T-helper 1 cell treated with Interleukin-12 subunit alpha and Interleukin-12 subunit beta and Interleukin-4 antibody, amounts not matched to agents 30 μg/mL and 1 μg/mL, for 36 hours (primary cell): ENCODE measurements at regions not wholly inside any gene's neighbourhood (a gene's known extent, or its start where the extent isn't known, plus 50 kb on each side); places are given as distances from the start of the nearest gene placed in this dataset.
A peak's percentile ranks its signal among the peaks of the same experiment; 100 is the strongest.

Experiments used
- H3K27ac Mint-ChIP-seq: one replicate; pipeline ENCODE4 v1.8.0; 2021; ENCODE audit warnings: mild to moderate bottlenecking, mixed read lengths
- H3K27me3 Mint-ChIP-seq: one replicate; pipeline ENCODE4 v1.8.0; 2021; ENCODE audit warnings: low read depth, mixed read lengths
- H3K36me3 Mint-ChIP-seq: one replicate; pipeline ENCODE4 v1.8.0; 2021; ENCODE audit warnings: low read depth, mixed read lengths
- H3K4me1 Mint-ChIP-seq: one replicate; pipeline ENCODE4 v1.8.0; 2021; ENCODE audit warnings: low read depth, mixed read lengths
- H3K4me3 Mint-ChIP-seq: one replicate; pipeline ENCODE4 v1.8.0; 2021; ENCODE audit warnings: mild to moderate bottlenecking, moderate library complexity, mixed read lengths
- H3K9me3 Mint-ChIP-seq: one replicate; pipeline ENCODE4 v1.8.0; 2021; ENCODE audit warnings: mixed read lengths

DNA sequence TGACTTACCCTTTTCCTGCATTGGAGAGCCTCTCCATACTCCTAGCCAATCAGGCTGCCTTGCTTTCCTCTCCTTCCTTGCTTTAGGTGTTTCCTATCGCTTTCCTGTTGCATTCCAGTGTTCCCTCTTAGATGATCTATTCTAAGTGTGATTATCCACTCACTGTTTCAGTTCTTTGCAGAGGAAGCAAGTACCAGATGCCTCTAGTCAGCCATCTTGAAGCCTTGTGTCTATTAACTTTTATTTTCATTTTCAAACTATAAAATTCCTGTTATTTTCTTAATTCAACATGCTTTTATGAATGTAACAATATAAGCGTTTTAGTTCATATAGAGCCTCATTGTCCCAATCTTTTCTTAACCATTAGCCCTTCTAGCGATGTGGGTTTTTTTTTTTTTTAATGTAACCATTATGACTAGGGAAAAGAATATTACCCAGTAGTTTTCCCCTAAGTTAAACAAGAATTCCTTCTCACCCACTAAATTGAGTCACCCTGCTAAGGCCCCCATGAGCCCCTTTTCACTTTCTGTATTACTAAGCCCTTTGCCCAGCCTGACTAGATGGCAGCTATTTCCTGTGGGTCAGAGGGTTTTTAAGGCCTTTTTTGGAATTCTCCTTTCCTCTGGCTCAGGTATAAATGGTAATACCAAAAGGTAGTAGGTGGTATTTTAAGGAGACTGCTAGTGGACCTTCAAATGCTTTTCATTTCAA lies 229.4 kb upstream of the CTNNB1 start:
- H3K4me3 Mint-ChIP-seq = no peak overlapping the region
- H3K4me1 Mint-ChIP-seq = peaks cover 35% of the 10 kb centered on the region
- H3K36me3 Mint-ChIP-seq = peaks cover 2% of the 10 kb centered on the region
- no peaks in the 10 kb centered on the region for H3K27me3 Mint-ChIP-seq
- H3K27ac Mint-ChIP-seq = no peak overlapping the region
- H3K9me3 Mint-ChIP-seq = peaks cover 4% of the 10 kb centered on the region

DNA sequence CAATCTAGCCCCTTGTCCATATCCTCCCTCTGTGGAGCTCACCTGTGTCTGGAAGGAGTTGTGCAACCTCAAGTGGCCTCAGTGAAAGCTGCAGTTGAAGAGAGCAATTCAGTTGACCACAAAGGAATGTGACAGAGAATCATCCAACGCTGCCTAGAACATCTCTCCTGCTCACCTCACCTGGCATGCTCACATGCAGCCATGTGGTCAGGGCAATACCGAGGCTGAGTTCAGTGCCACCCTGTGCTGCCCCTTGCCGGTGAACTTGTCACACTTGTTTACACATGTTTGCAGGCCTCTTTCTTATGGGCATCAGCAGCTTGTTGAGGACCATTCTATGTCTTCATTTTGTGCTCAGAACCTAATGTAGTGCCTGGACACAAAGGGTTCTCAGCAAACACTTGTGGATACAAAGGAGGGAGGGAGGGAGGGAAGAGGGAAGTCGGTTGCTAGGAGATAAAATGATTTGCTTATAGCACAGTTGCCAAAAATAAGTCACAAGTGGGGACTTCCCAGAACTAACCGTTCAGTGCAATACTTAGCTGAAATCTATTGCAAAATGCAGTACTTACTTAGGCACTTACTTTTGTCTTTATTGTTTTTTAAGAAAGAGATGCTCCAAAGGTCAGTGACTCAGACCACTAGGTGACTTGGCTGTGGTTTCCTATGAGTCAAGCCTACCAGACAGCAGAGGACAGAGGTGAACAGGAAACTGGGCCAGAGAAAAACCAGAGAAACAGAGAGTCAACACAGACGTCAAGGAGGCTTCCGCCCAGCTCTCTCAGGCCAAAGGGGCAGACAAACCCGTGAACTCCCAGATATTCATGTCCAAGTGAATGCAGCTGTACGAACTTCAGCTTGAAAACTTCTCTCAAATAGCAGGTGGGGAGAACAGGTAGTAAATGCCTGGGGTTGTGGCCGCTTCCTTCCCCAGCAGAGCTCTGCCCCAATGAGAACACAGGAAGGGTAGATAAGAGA lies 227.8 kb upstream of the CTNNB1 start:
- Mint-ChIP-seq H3K4me3 (peak overlapping the region; percentile 37), H3K4me1 (peaks cover 35% of the 10 kb centered on the region), H3K36me3 (peaks cover 2% of the 10 kb centered on the region), H3K27me3 (no peaks in the 10 kb centered on the region), H3K27ac (peak overlapping the region; percentile 86), H3K9me3 (peaks cover 4% of the 10 kb centered on the region)

DNA sequence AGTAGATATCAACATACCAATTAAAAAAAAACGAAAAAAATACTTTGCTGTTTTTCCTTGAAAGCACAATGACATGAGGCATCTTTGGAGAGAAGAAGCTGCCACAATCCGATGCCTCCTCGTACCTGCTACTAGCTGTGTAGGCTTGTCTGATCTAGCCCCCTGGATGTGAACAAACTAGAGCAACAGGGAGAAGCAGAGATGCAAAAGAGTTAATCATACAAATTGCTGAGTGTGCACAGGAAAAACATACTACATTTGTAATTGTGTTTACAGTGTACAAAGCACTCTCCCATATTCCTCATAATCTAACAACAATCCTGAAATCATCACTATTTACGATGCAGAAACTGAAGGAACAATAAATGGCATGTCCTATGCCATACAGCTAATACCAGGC lies 227.0 kb upstream of the CTNNB1 start:
- Mint-ChIP-seq H3K27ac (peak overlapping the region; percentile 27), H3K9me3 (peaks cover 4% of the 10 kb centered on the region), H3K4me1 (peaks cover 35% of the 10 kb centered on the region), H3K27me3 (no peaks in the 10 kb centered on the region), H3K4me3 (no peak overlapping the region), H3K36me3 (peaks cover 2% of the 10 kb centered on the region)

DNA sequence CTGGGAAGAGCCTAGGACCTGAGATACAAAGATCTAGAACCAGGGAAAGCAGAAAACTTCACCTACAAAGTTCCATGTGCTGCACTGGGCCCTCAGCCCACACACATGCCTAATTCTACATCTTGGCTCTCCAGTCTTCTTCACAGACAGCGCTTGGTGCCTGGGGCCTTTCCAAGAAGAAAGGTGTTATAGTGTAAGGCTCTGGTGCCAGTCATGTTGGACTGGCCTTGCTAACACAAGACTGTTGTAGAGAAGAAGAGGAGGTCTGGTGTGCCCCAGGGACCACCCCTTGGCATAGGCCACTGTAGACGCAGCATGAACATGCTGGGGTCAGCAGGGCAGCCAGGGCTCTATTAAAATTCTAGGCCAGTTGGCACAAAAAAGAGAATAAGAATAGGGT lies 226.2 kb upstream of the CTNNB1 start:
- Mint-ChIP-seq H3K27me3 (no peaks in the 10 kb centered on the region), H3K4me3 (no peak overlapping the region), H3K9me3 (no peaks in the 10 kb centered on the region), H3K4me1 (peaks cover 35% of the 10 kb centered on the region), H3K36me3 (peaks cover 2% of the 10 kb centered on the region), H3K27ac (no peak overlapping the region)

DNA sequence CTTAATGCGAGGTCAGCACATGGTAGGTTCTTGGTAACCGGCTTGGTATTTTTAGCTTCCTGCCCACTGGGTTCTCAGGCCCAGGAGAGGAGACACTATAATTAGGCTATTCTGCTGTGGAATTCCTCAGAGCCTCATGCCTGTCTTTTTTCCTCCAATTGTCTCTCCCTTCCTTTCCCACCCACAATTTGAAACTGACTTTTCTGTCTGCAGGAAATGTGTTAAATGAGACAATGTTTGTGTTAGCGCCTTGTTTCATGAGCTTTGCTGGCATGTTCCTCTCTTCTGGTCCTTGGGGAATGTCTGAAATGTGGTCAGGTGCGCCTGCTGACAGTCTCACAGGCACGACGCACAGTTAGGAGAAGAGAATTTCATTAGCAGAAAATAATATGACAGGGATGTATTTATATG lies 223.6 kb upstream of the CTNNB1 start:
- H3K36me3 Mint-ChIP-seq = peaks cover 2% of the 10 kb centered on the region
- peaks cover 4% of the 10 kb centered on the region for H3K27me3 Mint-ChIP-seq
- no peak overlapping the region for H3K4me3 Mint-ChIP-seq
- no peak overlapping the region for H3K27ac Mint-ChIP-seq
- no peaks in the 10 kb centered on the region for H3K9me3 Mint-ChIP-seq
- peaks cover 30% of the 10 kb centered on the region for H3K4me1 Mint-ChIP-seq

DNA sequence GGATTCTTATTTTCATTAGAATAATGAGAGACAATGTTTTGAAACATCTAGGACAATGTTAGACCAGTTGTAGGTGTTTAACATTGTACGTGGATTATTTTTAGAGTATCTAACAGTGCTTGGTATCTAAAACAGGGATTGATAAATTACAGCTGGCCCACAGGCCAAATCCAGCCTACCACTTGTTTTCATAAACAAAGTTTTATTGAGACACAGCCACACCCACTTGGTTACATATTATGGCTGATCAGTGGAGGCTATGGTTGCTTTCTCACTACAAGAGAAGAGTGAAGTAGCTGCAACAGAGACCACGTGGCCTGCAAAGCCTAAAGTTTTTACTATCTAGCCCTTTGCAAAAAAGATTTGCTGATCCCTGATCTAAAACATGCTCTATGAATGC lies 223.1 kb upstream of the CTNNB1 start:
- Mint-ChIP-seq H3K27ac (no peak overlapping the region), H3K4me1 (peaks cover 26% of the 10 kb centered on the region), H3K4me3 (no peak overlapping the region)

DNA sequence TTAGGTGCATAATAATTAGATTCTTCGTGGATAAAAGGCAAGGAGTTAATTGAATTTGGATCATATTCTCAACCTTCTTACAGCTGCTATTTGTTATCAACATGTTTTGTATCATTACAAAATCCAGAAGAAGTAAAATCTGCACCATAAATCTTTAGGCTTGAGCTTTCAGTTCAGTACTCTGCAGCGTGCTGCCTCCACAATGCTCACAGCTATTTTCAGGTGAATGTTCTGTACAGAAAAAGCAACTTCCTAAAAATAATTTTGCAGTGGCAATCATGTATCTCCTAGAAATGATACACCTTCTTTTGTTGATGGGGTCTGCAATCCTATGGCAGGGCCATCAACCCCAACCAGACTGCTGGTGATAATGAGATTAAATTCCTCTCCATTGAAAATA lies 220.9 kb upstream of the CTNNB1 start:
- Mint-ChIP-seq H3K4me3 (no peak overlapping the region), H3K4me1 (peaks cover 15% of the 10 kb centered on the region), H3K27me3 (peaks cover 16% of the 10 kb centered on the region), H3K27ac (no peak overlapping the region), H3K36me3 (no peaks in the 10 kb centered on the region), H3K9me3 (no peaks in the 10 kb centered on the region)

More for the DNA sequence above, 223.1 kb upstream of the CTNNB1 start:
- Mint-ChIP-seq H3K36me3 (no peaks in the 10 kb centered on the region), H3K9me3 (no peaks in the 10 kb centered on the region), H3K27me3 (peaks cover 4% of the 10 kb centered on the region)

DNA sequence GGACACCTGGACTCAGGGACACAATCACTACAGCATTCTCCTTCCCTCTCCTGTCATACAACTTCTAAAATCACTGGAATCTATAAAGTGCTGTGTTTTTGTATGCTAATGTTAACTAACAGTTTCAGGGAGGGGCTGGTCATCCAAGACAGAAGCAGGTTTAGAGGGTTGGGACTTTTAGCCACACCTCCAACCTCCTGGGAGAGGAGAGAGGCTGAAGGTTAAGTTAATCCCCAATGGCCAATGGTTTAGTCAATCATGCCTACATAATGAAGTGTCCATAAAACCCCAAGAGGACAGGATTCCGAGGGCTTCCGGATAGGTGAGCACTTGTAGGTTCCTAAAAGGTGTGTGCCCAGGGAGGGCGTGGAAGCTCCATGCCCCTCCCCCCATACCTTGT lies 219.3 kb upstream of the CTNNB1 start:
- Mint-ChIP-seq H3K9me3 (no peaks in the 10 kb centered on the region), H3K4me1 (peaks cover 13% of the 10 kb centered on the region), H3K4me3 (no peak overlapping the region), H3K36me3 (no peaks in the 10 kb centered on the region), H3K27ac (no peak overlapping the region), H3K27me3 (peaks cover 23% of the 10 kb centered on the region)

DNA sequence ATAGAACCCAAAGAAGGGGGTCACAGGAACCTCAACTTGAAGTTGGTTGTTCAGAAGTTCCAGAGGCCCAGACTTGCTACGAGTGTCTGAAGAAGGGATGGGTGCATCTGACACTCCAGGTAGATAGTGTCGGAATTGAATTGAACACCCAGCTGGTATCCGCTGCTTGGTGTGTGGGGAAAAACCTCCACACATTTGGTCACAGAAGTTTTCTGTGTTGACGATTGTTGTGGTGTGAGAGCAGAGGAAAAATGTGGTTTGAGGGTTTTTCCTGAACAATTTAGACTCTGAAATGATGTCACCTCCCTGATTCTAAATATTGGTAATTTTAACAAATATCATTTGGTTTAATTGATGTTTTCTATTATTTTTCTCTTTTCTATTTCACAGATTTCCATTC lies 218.8 kb upstream of the CTNNB1 start:
- Mint-ChIP-seq H3K27me3 (peaks cover 23% of the 10 kb centered on the region), H3K9me3 (no peaks in the 10 kb centered on the region), H3K36me3 (no peaks in the 10 kb centered on the region), H3K4me3 (no peak overlapping the region), H3K4me1 (peaks cover 13% of the 10 kb centered on the region), H3K27ac (peak overlapping the region; percentile 23)

DNA sequence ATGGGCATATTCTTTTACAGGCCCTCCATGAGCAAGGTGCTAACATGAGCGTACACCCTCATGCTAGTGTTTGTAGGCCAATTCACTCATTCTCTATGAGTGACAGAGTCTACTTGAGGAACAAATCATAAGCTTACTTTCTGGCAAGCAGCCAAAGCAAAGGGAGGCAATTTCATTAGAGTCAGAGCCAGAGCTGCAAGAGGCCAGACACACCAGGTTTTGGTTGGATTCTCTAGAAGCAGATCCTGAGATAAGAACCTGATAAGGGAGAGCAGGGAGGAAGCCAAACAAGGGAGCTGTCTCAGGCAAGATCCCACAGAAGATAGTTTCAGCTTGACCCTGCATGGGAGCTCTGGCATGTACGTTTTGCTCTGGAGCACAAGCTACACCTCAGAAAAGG lies 214.1 kb upstream of the CTNNB1 start:
- Mint-ChIP-seq H3K4me1 (peaks cover 6% of the 10 kb centered on the region), H3K27me3 (peaks cover 42% of the 10 kb centered on the region), H3K4me3 (no peak overlapping the region), H3K27ac (no peak overlapping the region), H3K36me3 (no peaks in the 10 kb centered on the region), H3K9me3 (no peaks in the 10 kb centered on the region)

DNA sequence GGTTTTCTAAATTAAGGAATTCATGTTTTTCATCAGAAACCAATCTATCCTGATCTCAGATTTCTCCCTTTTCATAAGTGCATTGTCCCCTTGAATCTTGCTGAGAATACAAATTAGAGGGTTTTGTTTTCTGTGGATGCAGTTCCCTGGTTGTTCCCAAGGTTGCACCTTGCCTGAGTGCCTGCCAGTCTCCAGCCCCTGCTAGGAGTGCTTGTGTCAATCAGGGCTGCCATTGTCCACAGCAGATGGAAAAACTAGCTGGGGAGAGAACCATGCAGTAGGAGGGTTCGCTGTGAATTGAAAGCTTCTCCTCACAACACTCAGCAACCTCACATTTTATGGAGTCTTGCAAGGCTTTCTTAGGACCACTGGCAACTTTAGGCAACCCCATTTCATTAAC lies 210.8 kb upstream of the CTNNB1 start:
- H3K27me3 Mint-ChIP-seq = peaks cover 34% of the 10 kb centered on the region
- H3K4me3 Mint-ChIP-seq = no peak overlapping the region
- H3K4me1 Mint-ChIP-seq = no peaks in the 10 kb centered on the region
- no peaks in the 10 kb centered on the region for H3K36me3 Mint-ChIP-seq
- no peaks in the 10 kb centered on the region for H3K9me3 Mint-ChIP-seq
- no peak overlapping the region for H3K27ac Mint-ChIP-seq

DNA sequence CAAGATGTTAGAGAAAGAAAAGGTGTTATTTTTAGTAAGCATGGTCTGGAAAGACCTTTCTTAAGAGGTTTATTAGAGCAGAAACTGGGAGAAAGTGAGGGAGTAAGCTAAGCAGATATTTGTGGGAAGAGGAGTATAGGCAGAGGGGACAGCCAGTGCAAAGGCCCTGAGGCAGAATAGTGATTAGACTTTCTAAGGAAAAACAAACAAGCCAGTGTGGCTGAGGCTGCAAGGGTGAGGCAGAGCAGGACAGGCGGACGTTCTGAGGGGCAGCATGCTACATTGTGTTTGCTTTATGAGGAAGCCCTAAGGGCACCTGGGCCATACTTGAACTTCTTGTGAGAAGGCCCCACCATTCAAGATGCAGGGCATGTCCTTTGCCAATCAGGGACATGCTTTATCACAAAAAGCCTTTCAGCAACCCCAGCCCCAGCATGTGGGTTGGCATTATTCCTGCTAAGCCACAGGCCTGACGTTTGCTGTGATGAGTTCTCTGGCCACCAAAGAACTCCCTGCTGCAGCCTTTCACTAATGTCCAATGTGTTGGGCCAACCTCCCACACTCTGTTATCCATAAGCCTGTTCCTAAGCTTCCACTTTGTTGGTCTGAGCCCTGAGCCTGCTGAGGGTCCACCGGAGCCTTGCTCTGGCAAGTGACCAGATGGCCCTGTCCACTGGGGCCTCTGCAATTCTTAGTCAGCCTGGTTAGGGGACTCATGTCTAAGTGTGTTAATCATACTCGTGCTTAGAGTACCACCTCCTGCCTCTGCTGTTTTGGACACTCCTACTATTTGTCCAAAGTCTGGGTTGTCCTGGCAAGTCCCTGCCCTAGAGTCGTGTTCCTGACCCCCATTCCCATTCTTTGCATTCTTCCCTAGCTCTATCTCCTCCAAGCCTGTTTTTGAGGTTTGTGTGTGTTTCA lies 209.9 kb upstream of the CTNNB1 start:
- Mint-ChIP-seq H3K27ac (no peak overlapping the region), H3K9me3 (no peaks in the 10 kb centered on the region), H3K36me3 (no peaks in the 10 kb centered on the region), H3K27me3 (peaks cover 37% of the 10 kb centered on the region), H3K4me1 (no peaks in the 10 kb centered on the region), H3K4me3 (no peak overlapping the region)

DNA sequence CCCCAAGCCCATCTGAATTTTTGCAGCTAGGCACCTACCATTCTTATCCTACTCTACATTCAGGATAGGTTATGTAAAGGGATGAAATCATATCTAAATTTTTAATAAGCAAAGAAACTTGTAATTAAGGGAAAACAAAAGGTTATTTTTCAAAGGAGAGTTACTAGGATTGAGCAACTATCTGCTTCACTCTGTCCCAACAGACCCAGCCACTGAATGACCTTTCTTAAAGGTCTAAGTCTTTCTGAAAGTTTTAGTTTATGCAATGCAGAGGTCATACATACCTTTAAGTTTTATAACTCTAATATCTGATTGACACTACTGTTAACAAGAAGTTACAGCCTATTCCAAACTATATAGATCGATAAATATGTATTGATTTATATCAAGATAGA lies 209.2 kb upstream of the CTNNB1 start:
- H3K36me3 Mint-ChIP-seq = no peaks in the 10 kb centered on the region
- no peaks in the 10 kb centered on the region for H3K4me1 Mint-ChIP-seq
- H3K27ac Mint-ChIP-seq = no peak overlapping the region
- no peaks in the 10 kb centered on the region for H3K9me3 Mint-ChIP-seq
- peaks cover 33% of the 10 kb centered on the region for H3K27me3 Mint-ChIP-seq
- no peak overlapping the region for H3K4me3 Mint-ChIP-seq

DNA sequence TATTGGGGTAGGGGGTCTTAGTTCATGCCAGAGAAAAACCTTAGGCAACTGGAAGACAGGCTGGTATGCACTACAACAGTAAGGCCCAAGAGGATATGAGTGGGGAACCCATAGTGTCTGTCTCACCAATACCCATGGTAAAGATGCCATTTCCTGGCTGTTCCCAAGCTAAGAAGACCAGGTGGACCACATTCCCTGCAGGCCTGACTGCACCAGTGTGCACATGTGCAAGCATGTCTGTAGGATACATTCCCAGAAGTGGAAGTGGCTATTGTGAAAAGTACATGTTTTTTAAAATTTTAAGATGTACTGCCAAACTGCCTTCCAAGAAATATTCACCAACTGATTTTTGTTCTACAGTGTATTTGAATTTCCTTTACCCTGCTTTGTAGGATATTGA lies 207.3 kb upstream of the CTNNB1 start:
- Mint-ChIP-seq H3K27ac (no peak overlapping the region), H3K27me3 (peaks cover 24% of the 10 kb centered on the region), H3K9me3 (no peaks in the 10 kb centered on the region), H3K36me3 (no peaks in the 10 kb centered on the region), H3K4me1 (no peaks in the 10 kb centered on the region), H3K4me3 (no peak overlapping the region)
